GM19238 (cell line): ENCODE measurements at regions not wholly inside any gene's neighbourhood (a gene's known extent, or its start where the extent isn't known, plus 50 kb on each side); places are given as distances from the start of the nearest gene placed in this dataset.
"Not testable (repeated sequence)": the region's sequence is repeated elsewhere in the genome, so short reads cannot be mapped to it uniquely, and the experiment has no call there.

Experiments
- DNase-seq: peaks from one replicate; pipeline ENCODE4 v3.0.0; 2011; ENCODE audit warnings: low spot score; ENCODE audit not compliant: insufficient read length

DNA sequence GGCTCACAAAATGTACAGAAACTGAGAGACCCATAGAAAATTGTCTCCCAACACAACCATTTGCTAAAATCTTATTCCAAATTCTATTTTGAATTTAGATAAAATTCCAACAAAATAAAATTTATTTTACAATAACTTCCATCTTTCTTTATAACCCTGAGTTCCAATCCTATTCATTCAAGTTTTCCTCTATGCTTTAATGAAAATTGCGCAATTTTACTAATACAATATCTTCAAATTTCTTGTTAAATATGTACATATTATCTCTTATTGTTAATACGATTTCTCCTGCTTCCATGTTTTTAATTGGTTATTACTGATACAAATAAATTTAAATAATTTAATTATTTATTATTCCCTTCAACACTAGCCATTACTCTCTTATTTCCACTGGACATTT, 645.2 kb upstream of the COBL start:
- DNase-seq = no peak

DNA sequence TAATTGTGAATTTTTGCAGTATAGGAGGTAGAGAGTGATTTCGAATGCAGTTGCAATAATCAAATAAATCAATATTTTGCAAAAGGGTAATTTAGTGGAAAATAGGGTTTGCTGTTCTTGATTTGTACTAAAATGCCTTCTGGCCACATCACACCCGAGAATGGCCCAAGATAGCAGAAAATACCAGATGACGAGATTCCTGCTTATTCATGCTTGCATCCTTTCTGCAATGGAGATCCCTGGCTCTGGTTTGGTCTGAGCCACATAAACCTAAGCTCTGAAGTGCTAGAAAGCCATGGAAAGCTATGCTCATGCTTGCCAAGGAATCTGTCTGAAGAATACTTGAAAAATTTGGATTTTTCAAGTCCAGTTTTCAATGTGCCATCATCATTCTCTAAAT, 634.2 kb upstream of the COBL start:
- no peak for DNase-seq

DNA sequence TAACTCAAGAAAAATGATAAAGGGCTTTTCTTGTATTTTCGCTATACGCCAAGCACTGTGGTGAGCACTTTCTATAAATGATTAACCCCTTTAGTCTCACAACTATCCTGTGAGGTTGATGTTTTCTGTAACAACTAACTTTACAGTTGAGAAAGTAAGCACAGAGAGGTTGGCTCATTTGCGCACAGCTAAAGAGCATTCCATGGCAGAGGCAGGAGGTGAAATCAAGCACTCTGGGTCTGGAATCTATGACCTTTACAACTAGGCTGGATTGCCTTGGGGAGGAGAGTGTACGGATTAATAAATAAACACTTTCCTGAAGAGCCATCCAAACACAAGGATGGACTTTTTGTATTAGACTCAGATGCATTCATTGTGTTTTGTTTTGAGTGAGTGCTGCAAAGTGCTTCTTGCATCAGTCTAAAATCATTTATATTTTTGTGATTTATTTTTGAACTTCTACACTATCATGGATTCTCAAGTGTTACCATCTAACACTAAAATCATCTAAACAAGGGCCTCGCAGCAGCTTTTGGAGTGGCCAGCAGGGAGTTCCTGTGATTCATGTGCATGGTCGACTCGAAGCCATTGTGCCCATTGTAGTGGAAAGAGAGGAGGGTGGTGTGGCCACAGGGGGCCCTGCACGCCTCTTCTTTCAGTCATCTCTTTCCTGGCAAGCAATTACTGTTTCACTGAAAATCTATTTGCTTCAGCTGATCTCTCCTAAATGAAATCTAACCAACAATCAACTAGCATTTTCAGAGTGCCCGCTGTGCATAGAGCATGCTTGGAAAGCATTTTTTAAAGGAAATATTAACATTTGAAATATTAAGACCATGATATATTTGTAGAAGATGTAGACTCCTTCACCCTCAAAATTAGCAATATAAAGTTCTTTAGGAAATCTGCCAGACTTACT, 633.4 kb upstream of the COBL start:
- DNase-seq = no peak

DNA sequence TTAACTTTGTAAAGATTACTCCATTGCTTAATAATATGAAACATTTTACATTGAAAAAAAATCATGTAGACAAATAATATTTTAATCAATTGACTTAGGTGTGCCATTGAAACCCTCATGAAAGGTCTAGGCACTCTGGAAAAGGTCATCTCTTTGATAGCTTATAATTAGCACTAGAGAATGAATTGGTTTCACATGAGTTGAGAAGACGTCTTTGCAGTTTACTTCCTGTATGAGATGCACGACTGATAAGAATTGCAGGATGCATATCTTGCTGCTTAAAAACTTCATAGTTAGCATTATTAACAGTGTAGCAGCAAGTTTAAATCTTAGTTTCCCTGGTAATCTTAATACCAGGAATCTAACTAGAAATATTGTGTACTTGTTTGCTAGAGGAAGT, 614.2 kb upstream of the COBL start:
- DNase-seq = no peak

DNA sequence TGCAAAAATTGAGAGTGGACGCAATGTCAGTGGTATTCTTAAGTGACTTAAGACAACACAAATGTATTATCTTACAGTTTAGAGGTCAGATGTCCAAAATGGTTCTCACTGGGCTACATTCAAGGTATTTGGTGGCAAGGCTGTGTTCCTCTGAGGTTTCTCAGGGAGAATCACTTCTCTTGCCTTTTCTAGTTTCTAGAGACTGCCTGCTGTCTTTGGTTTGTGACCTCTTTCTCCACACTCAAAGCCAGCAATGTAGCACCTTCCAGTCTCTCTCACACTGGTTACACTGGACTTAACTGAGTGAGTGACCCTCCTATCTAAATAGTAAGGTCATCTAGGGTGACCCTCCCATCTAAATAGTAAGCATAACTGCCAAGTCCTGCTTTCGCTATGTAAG, 613.2 kb upstream of the COBL start:
- DNase-seq = no peak

DNA sequence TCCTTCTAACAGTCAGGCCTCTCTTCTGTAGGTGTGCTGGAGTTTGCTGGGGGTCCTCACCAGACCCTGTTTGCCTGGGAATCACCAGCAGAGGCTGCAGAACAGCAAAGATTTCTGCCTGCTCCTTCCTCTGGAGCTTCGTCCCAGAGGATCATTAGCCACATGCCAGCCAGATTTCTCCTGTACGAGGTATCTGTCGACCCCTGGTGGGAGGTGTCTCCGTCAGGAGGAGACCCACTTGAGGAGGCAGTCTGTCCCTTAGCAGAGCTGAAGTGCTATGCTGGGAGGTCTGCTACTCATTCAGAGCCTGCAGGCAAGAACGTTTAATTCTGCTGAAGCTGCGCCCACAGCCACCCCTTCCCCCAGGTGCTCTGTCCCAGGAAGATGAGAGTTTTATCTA, 611.1 kb upstream of the COBL start:
- DNase-seq = no peak

DNA sequence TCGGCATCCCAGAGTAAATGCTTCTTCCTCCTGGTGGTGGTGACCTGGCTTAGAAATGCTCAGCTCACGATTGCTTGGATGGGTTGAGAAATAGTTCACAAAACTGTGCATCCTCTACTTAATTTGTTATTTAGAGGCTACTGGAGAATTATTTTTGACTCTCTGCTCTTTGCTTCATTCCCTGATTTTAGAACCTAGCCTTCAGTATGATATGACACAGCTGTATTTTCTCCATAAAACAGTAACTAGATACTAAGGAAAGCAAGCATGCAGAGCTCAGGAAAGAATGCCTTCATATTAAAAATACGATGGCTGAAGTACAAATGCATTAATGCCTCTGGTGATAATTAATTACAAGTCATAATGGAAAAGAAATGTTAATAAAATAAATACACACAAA, 602.0 kb upstream of the COBL start:
- no peak for DNase-seq

DNA sequence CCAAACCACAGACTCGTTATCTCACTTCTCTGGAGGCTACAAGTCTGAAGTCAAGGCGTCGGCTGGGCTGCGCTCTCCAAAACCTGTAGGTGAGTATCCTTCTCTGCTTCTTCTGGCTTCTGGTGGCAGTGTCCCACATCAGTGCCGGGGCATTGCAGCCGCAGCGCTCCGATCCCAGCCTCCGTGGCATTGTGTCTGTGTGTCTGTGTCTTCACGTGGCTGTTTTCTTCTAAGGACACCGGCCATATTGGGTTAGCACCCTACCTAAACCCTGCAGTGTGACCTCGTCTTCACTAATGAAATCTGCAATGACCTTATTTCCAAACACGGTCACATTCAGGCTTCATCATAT, 584.9 kb upstream of the COBL start:
- DNase-seq = no peak

DNA sequence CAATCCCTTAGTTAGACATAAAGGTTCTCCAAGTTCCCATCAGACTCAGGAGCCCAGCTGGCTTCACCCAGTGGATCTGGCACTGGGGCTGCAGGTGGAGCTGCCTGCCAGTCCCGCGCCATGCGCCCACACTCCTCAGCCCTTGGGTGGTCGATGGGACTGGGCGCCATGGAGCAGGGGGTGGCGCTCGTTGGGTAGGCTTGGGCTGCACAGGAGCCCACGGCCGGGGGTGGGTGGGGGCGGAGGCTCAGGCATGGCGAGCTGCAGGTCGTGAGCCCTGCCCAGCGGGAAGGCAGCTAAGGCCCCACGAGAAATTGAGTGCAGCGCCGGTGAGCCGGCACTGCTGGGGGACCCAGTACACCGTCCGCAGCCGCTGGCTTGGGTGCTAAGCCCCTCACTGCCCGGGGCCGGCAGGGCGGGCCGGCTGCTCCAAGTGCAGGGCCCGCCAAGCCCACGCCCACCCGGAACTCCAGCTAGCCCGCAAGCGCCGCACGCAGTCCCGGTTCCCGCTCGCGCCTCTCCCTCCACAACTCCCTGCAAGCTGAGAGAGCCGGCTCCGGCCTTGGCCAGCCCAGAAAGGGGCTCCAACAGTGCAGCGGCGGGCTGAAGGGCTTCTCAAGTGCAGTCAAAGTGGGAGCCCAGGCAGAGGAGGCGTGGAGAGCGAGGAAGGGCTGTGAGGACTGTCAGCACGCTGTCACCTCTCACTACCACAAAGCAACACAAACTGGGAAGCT, 584.3 kb upstream of the COBL start:
- DNase-seq = not testable (repeated sequence)

DNA sequence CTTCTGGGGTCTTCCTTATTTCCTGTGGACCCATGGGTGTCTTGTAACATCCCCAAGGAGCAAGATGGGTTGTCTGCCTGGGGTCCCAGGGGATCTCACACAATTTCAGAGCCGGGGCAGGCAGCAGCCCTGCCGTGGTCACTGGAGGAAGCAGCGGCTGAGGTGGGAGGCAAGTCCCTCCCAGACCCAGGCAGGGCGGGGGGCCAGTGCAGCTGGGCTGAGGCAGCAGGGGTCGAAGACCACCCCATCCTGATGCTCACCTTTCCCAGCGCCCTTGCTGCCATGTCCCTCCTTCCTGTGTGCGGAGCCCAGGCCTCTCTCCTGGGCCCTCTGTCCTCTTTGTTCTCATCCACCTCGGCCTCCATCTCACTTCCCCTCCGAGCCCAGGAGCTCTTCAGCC, 583.0 kb upstream of the COBL start:
- no peak for DNase-seq

DNA sequence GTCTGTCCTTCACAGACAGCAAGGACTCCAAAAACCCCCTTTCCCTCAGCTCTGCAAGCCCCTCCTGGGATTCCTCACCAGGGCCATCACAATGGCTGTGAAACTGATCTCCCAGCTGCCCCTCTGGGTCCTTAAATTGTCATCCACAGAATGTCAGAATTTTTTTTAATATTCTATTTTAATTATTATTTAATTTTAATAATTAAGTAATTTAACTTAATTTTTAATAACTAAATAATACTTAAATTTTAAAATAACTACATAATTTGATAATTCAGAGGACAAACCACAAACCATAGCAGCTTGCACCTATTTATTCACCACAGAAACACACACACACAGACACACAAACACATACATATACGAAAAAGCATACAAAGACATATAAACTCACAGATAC, 565.8 kb upstream of the COBL start:
- DNase-seq = no peak

DNA sequence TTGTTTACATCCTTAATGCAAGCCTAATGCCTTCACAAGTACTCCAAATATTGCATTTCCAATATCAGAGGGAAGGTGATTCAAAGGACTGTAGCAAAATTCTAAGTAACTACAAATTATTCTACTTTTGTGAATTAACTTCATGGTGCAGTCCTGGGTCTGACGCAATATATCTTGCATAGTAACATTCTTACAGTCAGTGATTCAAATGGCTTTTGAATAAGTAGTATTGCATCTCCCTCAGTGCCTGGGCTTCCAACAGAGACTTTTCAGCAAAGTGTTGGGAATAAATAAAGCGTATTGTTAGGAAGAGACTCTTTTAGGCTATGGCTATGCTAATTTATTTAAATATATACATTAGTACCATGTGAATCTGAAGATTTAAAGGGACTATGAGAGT, 564.7 kb upstream of the COBL start:
- DNase-seq = no peak

DNA sequence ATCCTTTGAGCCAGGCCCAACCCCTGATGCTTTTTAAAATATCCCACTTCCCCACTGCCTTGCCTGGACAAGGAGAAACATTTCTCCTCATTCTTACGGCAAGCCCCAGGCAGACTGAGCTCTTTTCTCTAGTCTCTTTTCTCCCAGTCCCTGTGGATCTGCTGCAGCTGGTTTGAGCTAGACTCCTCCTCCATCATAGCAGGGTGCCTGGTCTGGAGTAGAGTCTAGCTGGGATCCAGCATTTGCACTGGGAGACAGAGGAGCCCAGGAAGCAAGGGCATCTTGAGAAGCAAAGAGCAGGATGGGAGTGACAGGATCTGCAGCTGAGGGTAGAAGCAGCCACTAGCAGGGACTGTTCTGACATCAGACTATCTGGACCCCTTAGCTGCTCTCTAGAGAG, 562.3 kb upstream of the COBL start:
- DNase-seq = no peak

DNA sequence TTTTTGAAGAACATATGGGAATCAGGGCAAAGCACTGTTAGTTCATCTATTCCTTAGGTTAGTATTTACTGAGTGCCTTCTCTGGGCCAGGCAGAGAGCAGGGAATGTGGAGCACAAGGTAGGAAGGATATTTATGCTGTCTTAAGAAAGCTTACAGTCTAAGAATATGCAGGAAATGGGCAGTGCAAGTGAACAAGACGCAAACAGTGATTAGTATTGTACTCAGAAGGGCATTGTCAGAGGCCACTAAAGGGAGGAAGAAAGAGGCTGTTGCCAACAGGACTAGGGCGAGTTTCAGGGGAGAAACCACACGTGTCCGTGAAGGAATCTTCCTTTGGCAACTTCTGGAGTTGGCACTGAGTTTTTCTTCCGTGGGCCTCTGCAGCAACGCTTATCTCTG, 552.8 kb upstream of the COBL start:
- no peak for DNase-seq

DNA sequence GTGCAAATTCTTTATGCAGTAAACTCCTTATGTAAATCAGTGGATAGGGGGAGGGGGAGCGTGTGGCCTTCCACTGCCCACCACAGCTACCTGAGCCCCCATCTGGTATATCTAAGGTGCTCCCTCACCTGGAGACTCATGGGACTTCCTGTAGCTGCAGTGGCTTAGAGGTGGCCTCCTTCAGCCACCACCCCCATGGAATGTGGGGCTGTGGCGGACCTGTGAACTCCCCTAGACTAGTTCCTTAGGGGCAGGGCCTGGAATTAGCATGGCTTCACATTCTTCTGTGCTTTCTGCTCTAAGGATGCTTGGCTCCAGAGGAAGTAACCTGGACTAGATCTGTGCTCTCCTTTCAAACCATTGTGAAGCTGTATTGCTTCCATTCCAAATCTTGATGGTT, 550.5 kb upstream of the COBL start:
- no peak for DNase-seq

DNA sequence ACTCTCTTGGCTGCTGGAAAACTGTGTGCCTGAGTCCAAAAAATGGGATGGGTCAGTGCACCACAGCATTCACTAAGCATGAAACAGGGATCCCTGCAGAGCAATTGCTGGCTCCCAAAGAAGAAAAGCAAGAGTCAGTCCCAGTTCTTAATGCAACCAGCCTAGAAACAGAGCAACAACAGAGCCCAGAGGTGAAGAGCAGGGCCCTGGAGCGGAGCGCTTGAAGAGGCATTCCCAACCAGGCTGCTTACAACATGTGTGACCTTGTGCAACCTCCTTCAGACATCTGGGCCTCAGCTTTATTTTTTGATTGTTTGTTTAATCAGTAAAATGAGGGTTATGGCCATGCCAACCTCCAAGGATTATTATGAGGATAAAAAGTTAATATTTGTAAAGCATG, 543.7 kb upstream of the COBL start:
- DNase-seq = no peak

DNA sequence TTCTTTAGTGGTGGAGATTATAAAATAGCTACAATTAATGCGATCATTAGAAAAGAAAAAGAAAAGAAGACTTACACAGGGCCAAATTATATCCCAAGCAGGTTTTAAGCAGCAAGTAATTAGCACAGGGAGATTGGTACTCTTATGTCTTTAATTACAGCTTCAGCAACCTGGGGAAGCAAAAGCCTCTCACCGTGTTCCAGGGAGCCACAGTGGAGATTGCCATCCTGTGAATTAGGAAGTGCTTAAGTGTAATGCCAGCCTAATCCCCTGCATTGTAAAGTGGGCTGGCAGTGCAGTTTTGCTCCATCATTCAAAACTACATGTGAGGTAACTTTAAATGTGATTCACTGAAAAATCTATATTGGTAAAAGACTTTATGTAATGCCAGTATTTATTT, 533.5 kb upstream of the COBL start:
- no peak for DNase-seq

DNA sequence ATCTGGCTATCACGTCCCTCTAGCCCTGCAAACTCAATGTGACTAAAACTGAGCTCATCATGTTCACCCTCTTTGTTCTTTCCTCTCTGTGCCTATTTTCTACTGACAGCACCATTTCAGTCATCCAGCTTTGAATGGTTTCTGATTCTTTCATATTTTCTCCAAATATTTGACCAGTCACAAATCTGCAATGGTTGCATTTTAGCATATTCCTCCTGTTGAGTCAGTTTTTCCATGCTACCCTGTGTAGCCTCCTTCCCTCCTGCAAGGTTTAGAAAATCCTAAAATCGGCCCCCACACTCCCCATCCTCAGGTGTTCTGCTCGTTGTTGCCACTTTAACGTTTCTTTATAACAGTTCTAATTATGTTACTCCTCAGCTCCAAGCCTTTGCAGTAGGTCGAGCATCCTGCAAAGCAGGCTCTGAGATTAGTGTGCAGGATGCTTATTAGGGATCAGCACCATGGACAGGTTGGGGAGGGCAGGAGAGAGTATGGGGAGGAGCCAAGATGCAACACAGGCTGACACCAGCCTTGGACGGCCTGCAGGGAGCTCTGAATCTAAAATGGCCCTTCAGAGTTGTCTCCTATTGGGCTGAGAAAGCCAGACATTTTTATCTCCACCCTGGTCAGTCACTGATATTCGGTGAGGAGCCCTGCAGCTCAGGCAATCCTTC, 531.0 kb upstream of the COBL start:
- DNase-seq = no peak

DNA sequence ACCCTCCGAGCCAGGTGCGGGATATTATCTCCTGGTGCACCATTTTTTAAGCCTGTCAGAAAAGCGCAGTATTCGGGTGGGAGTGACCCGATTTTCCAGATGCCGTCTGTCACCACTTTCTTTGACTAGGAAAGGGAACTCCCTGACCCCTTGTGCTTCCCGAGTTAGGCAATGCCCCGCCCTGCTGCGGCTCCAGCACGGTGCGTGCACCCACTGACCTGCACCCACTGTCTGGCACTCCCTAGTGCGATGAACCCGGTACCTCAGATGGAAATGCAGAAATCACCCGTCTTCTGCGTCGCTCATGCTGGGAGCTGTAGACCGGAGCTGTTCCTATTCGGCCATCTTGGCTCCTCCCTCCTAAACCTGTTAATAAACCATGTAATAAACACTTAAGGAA, 522.5 kb upstream of the COBL start:
- DNase-seq = not testable (repeated sequence)

DNA sequence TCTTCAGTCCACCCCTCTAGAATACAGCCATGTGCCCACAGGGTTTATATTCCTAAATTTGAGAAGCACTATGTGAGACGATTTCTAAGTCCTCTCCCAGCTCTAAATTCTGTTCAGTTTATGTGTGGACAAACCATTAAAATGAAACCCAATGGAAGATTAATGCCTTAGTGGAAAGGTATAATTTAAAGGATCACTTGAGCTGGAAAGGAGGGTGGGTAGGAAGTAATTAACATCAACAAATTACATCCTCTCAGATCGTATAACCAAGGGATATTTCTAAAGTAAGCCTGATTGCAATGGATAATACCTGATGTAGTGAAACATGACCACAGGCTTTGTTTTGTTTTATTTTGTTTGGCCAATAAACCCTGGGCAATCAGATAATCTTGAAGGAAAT, 511.0 kb upstream of the COBL start:
- no peak for DNase-seq

DNA sequence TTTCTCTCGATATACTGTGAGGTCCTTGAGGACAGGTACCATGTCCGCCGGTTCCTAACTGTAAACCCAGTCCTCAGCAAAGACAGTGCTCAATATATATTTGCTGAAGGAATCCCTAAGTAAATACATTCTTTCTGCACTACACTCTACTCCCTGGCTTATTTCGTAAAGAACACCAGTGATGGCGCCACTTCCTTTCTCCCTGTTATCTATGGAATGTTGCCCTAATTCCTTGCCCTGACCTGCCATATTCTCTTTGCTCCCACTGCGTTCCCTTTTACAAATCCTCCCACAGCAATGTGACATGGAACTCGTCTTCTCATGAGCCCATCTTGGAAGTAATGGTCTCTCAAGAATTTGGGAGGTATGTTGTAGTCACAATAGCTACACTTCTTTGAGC, 507.4 kb upstream of the COBL start:
- DNase-seq = no peak

DNA sequence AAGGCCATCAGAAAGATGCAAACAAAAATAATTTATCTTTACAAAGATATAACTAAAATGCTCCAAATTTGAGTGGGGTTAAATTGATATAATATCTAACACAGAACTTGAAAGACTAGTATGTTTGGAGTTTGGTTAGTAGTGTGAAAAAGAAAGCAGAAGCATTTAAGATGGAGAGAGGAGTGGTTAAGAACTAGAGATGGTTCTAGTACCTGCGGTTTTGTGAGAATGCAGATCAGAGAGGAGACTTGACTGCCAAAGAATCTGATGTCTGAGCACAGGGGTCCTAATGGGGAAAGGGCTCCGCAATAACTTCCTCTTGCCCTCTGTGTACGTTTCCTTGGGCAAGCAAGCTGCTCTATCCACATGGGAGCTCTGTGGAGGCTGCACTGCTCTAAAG, 506.8 kb upstream of the COBL start:
- no peak for DNase-seq
